Superior temporal gyrus (tissue), 1 donor: ENCODE measurements at regions not wholly inside any gene's neighbourhood (a gene's known extent, or its start where the extent isn't known, plus 50 kb on each side); places are given as distances from the start of the nearest gene placed in this dataset.
A peak's percentile ranks its signal among the peaks of the same experiment; 100 is the strongest.

Source experiments
- DNase-seq: peaks from one replicate; pipeline ENCODE4 v3.0.0-alpha.2; 2016; ENCODE audit errors: extremely low spot score

- peak; percentile 62 for DNase-seq
Measured at GRCh38 chr2:48912110-48912509, 156.6 kb upstream of the LHCGR start.

GRCh38 chr2:48910961-48911360 lies 155.4 kb upstream of the LHCGR start:
- DNase-seq, result peak; percentile 62

- no peak for DNase-seq
Measured at GRCh38 chr2:48906633-48907032, 151.1 kb upstream of the LHCGR start.

- no peak for DNase-seq
Measured at GRCh38 chr2:48905696-48906095, 150.2 kb upstream of the LHCGR start.

GRCh38 chr2:48902521-48902920 lies 147.0 kb upstream of the LHCGR start:
- DNase-seq, result no peak

- DNase-seq, result no peak
Measured at GRCh38 chr2:48901416-48901815, 145.9 kb upstream of the LHCGR start.

- no peak for DNase-seq
Measured at GRCh38 chr2:48901015-48901343, 145.5 kb upstream of the LHCGR start.

- DNase-seq, result peak; percentile 85
Measured at GRCh38 chr2:48900321-48901014, 144.9 kb upstream of the LHCGR start.

GRCh38 chr2:48896870-48897269 lies 141.3 kb upstream of the LHCGR start:
- DNase-seq, result no peak

- no peak for DNase-seq
Measured at GRCh38 chr2:48890454-48891131, 135.1 kb upstream of the LHCGR start.

GRCh38 chr2:48888066-48888465 lies 132.5 kb upstream of the LHCGR start:
- no peak for DNase-seq

- no peak for DNase-seq
Measured at GRCh38 chr2:48886919-48887318, 131.4 kb upstream of the LHCGR start.

GRCh38 chr2:48885841-48886240 lies 130.3 kb upstream of the LHCGR start:
- no peak for DNase-seq

GRCh38 chr2:48883661-48884060 lies 128.1 kb upstream of the LHCGR start:
- DNase-seq, result no peak

- DNase-seq, result no peak
Measured at GRCh38 chr2:48874282-48874681, 118.8 kb upstream of the LHCGR start.

- DNase-seq, result no peak
Measured at GRCh38 chr2:48873666-48874065, 118.1 kb upstream of the LHCGR start.

- no peak for DNase-seq
Measured at GRCh38 chr2:48870942-48871341, 115.4 kb upstream of the LHCGR start.

GRCh38 chr2:48870503-48870902 lies 115.0 kb upstream of the LHCGR start:
- no peak for DNase-seq

GRCh38 chr2:48865704-48866103 lies 110.2 kb upstream of the LHCGR start:
- DNase-seq, result no peak

GRCh38 chr2:48860380-48860779 lies 104.9 kb upstream of the LHCGR start:
- DNase-seq, result no peak

- DNase-seq, result no peak
Measured at GRCh38 chr2:48856657-48857056, 101.1 kb upstream of the LHCGR start.

- DNase-seq, result no peak
Measured at GRCh38 chr2:48856144-48856543, 100.6 kb upstream of the LHCGR start.

- peak; percentile 56 for DNase-seq
Measured at GRCh38 chr2:48855142-48855541, 99.6 kb upstream of the LHCGR start.

- no peak for DNase-seq
Measured at GRCh38 chr2:48854681-48855080, 99.2 kb upstream of the LHCGR start.
